GM12864 (cell line): ENCODE measurements at regions not wholly inside any gene's neighbourhood (a gene's known extent, or its start where the extent isn't known, plus 50 kb on each side); places are given as distances from the start of the nearest gene placed in this dataset.
"Not testable (repeated sequence)": the region's sequence is repeated elsewhere in the genome, so short reads cannot be mapped to it uniquely, and the experiment has no call there.

Experiments
- DNase-seq: peaks from one replicate; pipeline ENCODE4 v3.0.0-alpha.2; 2011; ENCODE audit warnings: low read depth
- H3K4me3 ChIP-seq: 2 replicates; pipeline ENCODE4 v1.5.1; 2011; ENCODE audit warnings: mild to moderate bottlenecking, low read depth, low read length, control low read depth
- CTCF ChIP-seq: IDR thresholded peaks from 2 replicates; pipeline ENCODE4 v1.5.1; 2011; ENCODE audit warnings: low read depth, mild to moderate bottlenecking, moderate library complexity, low read length, control low read depth, inconsistent platforms; ENCODE audit errors: missing control alignments

- TF ChIP-seq CTCF, result no peak
- DNase-seq, result no peak
- H3K4me3 ChIP-seq, result no peak overlapping the region
Observed at GRCh38 chr5:40238066-40238745, 441.5 kb upstream of the PTGER4 start.

- no peak overlapping the region for H3K4me3 ChIP-seq
- no peak for DNase-seq
- TF ChIP-seq CTCF, result no peak
Observed at GRCh38 chr5:40235471-40236400, 444.0 kb upstream of the PTGER4 start.

GRCh38 chr5:40233268-40233667 lies 446.4 kb upstream of the PTGER4 start:
- TF ChIP-seq CTCF, result no peak
- H3K4me3 ChIP-seq, result no peak overlapping the region
- DNase-seq, result no peak

GRCh38 chr5:40227931-40228330 lies 451.8 kb upstream of the PTGER4 start:
- no peak for TF ChIP-seq CTCF
- DNase-seq, result no peak

GRCh38 chr5:40227366-40227765 lies 452.3 kb upstream of the PTGER4 start:
- no peak for DNase-seq
- no peak overlapping the region for H3K4me3 ChIP-seq
- no peak for TF ChIP-seq CTCF

More at GRCh38 chr5:40227931-40228330, 451.8 kb upstream of the PTGER4 start:
- no peak overlapping the region for H3K4me3 ChIP-seq

- TF ChIP-seq CTCF, result no peak
- no peak overlapping the region for H3K4me3 ChIP-seq
- no peak for DNase-seq
Observed at GRCh38 chr5:40226906-40227305, 452.8 kb upstream of the PTGER4 start.

- not testable (repeated sequence) for H3K4me3 ChIP-seq, DNase-seq
Observed at GRCh38 chr5:40225147-40225546, 454.6 kb upstream of the PTGER4 start.
